CD4-positive, alpha-beta T cell treated with Interleukin-4 for 1 hour (primary cell): ENCODE measurements at regions not wholly inside any gene's neighbourhood (a gene's known extent, or its start where the extent isn't known, plus 50 kb on each side); places are given as distances from the start of the nearest gene placed in this dataset.

Experiments used
- DNase-seq, 2 donors: peaks; one replicate each; pipeline ENCODE4 v3.0.0-alpha.2; 2020 to 2022

GRCh38 chr7:33701927-33702326 is 203.4 kb upstream of the BMPER start:
- DNase-seq: no peak

- no peak for DNase-seq
Observed at GRCh38 chr7:33702514-33703054, 202.8 kb upstream of the BMPER start.

GRCh38 chr7:33705333-33705833 is 200.0 kb upstream of the BMPER start:
- no peak for DNase-seq

GRCh38 chr7:33706186-33706585 is 199.2 kb upstream of the BMPER start:
- no peak for DNase-seq

GRCh38 chr7:33706771-33707200 is 198.6 kb upstream of the BMPER start:
- DNase-seq: no peak

GRCh38 chr7:33707427-33707826 is 197.9 kb upstream of the BMPER start:
- peak in 1 of 2 donors; percentile 34 for DNase-seq

GRCh38 chr7:33710608-33711007 is 194.7 kb upstream of the BMPER start:
- DNase-seq: no peak

- DNase-seq: no peak
Observed at GRCh38 chr7:33711231-33712019, 193.9 kb upstream of the BMPER start.

GRCh38 chr7:33712020-33712414 is 193.3 kb upstream of the BMPER start:
- no peak for DNase-seq

GRCh38 chr7:33714208-33714607 is 191.1 kb upstream of the BMPER start:
- no peak for DNase-seq

GRCh38 chr7:33716581-33717477 is 188.5 kb upstream of the BMPER start:
- DNase-seq: no peak

GRCh38 chr7:33719059-33719581 is 186.2 kb upstream of the BMPER start:
- no peak for DNase-seq

- DNase-seq: no peak
Observed at GRCh38 chr7:33720139-33720538, 185.2 kb upstream of the BMPER start.

GRCh38 chr7:33720870-33721269 is 184.5 kb upstream of the BMPER start:
- DNase-seq: no peak

- no peak for DNase-seq
Observed at GRCh38 chr7:33721895-33722294, 183.4 kb upstream of the BMPER start.

- DNase-seq: no peak
Observed at GRCh38 chr7:33722383-33723101, 182.8 kb upstream of the BMPER start.

- DNase-seq: no peak
Observed at GRCh38 chr7:33724201-33724600, 181.1 kb upstream of the BMPER start.

GRCh38 chr7:33725111-33726025 is 180.0 kb upstream of the BMPER start:
- DNase-seq: no peak

GRCh38 chr7:33726582-33726981 is 178.8 kb upstream of the BMPER start:
- DNase-seq: no peak

- no peak for DNase-seq
Observed at GRCh38 chr7:33727315-33727714, 178.0 kb upstream of the BMPER start.

GRCh38 chr7:33728873-33729551 is 176.3 kb upstream of the BMPER start:
- no peak for DNase-seq
